ENCODE measurements at regions not wholly inside any gene's neighbourhood (a gene's known extent, or its start where the extent isn't known, plus 50 kb on each side); places are given as distances from the start of the nearest gene placed in this dataset.

- intact Hi-C loops (cut with micrococcal nuclease; ENCODE audit: unreplicated experiment) = no loop called here
- Histone ChIP-seq H3K4me3 (ENCODE audit: low read depth, low read length, poor library complexity, severe bottlenecking) (no peak overlapping the region), H3K4me1 (ENCODE audit: insufficient read depth, low read length, poor library complexity, severe bottlenecking) (no peaks in the 10 kb centered on the region), H3K27ac (ENCODE audit: low read depth, low read length, poor library complexity, severe bottlenecking) (no peak overlapping the region), H3K27me3 (replicated peaks; ENCODE audit: insufficient read depth, low read depth, low read length, poor library complexity) (no peaks in the 10 kb centered on the region), H3K9me3 (ENCODE audit: low read depth, low read length, poor library complexity, severe bottlenecking) (no peaks in the 10 kb centered on the region), H3K36me3 (ENCODE audit: insufficient read depth, low read length, poor library complexity, severe bottlenecking) (no peaks in the 10 kb centered on the region)
- TF ChIP-seq CTCF (conservative IDR thresholded peaks at IDR 0.05; ENCODE audit: low read depth, low read length) (no peak), EZH2 (IDR thresholded peaks at IDR 0.05; ENCODE audit: borderline replicate concordance, low read depth, low read length, poor library complexity, severe bottlenecking) (no peak)
- BruUV-seq (replicated peaks) = no TSS peak
- DNase-seq (ENCODE audit: low spot score) = peak; percentile 63
- POLR2A ChIA-PET (ENCODE audit: low non-redundant PET) = no interaction called here
- CTCF ChIA-PET = interaction anchor here (0.9 kb wide), 1 partner anchor 323 kb away, joined by 3 read pairs; no protein-coding TSS in a partner anchor
Measured at GRCh38 chr15:46636206-46636605, 1001.4 kb downstream of the SQOR start.

- TF ChIP-seq CTCF (conservative IDR thresholded peaks at IDR 0.05; ENCODE audit: low read depth, low read length) (no peak), EZH2 (IDR thresholded peaks at IDR 0.05; ENCODE audit: borderline replicate concordance, low read depth, low read length, poor library complexity, severe bottlenecking) (no peak)
- CTCF ChIA-PET = no interaction called here
- POLR2A ChIA-PET (ENCODE audit: low non-redundant PET) = no interaction called here
- Histone ChIP-seq H3K4me3 (ENCODE audit: low read depth, low read length, poor library complexity, severe bottlenecking) (no peak overlapping the region), H3K36me3 (ENCODE audit: insufficient read depth, low read length, poor library complexity, severe bottlenecking) (no peaks in the 10 kb centered on the region), H3K27ac (ENCODE audit: low read depth, low read length, poor library complexity, severe bottlenecking) (no peak overlapping the region), H3K27me3 (replicated peaks; ENCODE audit: insufficient read depth, low read depth, low read length, poor library complexity) (no peaks in the 10 kb centered on the region), H3K4me1 (ENCODE audit: insufficient read depth, low read length, poor library complexity, severe bottlenecking) (no peaks in the 10 kb centered on the region), H3K9me3 (ENCODE audit: low read depth, low read length, poor library complexity, severe bottlenecking) (no peaks in the 10 kb centered on the region)
- intact Hi-C loops (cut with micrococcal nuclease; ENCODE audit: unreplicated experiment) = no loop called here
- no peak for DNase-seq (ENCODE audit: low spot score)
- no TSS peak for BruUV-seq (replicated peaks)
Measured at GRCh38 chr15:46644501-46645481, 1010.0 kb downstream of the SQOR start.

- H3K4me1 ChIP-seq (ENCODE audit: insufficient read depth, low read length, poor library complexity, severe bottlenecking) = no peaks in the 10 kb centered on the region
- no peak overlapping the region for H3K27ac ChIP-seq (ENCODE audit: low read depth, low read length, poor library complexity, severe bottlenecking)
- H3K27me3 ChIP-seq (replicated peaks; ENCODE audit: insufficient read depth, low read depth, low read length, poor library complexity) = no peaks in the 10 kb centered on the region
- DNase-seq (ENCODE audit: low spot score) = no peak
- TF ChIP-seq EZH2 (IDR thresholded peaks at IDR 0.05; ENCODE audit: borderline replicate concordance, low read depth, low read length, poor library complexity, severe bottlenecking) (no peak), CTCF (conservative IDR thresholded peaks at IDR 0.05; ENCODE audit: low read depth, low read length) (no peak)
- ChIA-PET POLR2A (ENCODE audit: low non-redundant PET) (no interaction called here), CTCF (no interaction called here)
- intact Hi-C loops (cut with micrococcal nuclease; ENCODE audit: unreplicated experiment) = no loop called here
- H3K9me3 ChIP-seq (ENCODE audit: low read depth, low read length, poor library complexity, severe bottlenecking) = no peaks in the 10 kb centered on the region
- BruUV-seq (replicated peaks) = no TSS peak
- H3K36me3 ChIP-seq (ENCODE audit: insufficient read depth, low read length, poor library complexity, severe bottlenecking) = no peaks in the 10 kb centered on the region
- H3K4me3 ChIP-seq (ENCODE audit: low read depth, low read length, poor library complexity, severe bottlenecking) = no peak overlapping the region
Measured at GRCh38 chr15:46646490-46646889, 1011.7 kb downstream of the SQOR start.
